ENCODE measurements at regions not wholly inside any gene's neighbourhood (a gene's known extent, or its start where the extent isn't known, plus 50 kb on each side); places are given as distances from the start of the nearest gene placed in this dataset.

DNA sequence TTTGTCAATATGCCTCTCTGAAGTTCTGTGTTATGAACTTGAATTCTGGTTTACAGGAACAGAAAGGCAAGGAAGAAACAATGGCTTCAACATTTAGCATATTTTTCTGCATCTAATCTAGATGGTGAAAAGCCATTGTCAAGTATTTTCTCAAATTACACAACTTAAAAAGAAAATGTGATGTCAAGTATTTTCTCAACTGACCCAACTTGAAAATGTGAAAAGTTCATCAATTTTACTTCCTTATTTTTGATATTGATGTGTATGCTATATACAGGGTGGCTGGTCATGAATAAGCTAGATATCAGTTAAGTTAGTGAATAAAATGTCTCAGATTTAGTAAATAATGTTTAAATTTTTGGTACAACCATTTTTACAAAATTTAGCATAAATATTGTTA is 196.7 kb downstream of the ALX1 start:
- Histone ChIP-seq H3K9me3 (ENCODE audit: control insufficient read depth, insufficient read depth, low read length) (peaks cover 4% of the 10 kb centered on the region), H3K27ac (ENCODE audit: low read length) (no peak overlapping the region), H3K4me1 (ENCODE audit: control insufficient read depth, insufficient read depth, low read length) (no peaks in the 10 kb centered on the region), H3K36me3 (ENCODE audit: control insufficient read depth, insufficient read depth, low read length) (no peaks in the 10 kb centered on the region), H3K27me3 (ENCODE audit: control insufficient read depth, insufficient read depth, low read length) (no peaks in the 10 kb centered on the region), H3K4me3 (ENCODE audit: low read length) (no peak overlapping the region)
- H3K4me3 Mint-ChIP-seq = no peak overlapping the region
- no peak overlapping the region for H3K27ac Mint-ChIP-seq
- ATAC-seq = no peak
- no peaks in the 10 kb centered on the region for H3K36me3 Mint-ChIP-seq
- TF ChIP-seq, protein P1, sequence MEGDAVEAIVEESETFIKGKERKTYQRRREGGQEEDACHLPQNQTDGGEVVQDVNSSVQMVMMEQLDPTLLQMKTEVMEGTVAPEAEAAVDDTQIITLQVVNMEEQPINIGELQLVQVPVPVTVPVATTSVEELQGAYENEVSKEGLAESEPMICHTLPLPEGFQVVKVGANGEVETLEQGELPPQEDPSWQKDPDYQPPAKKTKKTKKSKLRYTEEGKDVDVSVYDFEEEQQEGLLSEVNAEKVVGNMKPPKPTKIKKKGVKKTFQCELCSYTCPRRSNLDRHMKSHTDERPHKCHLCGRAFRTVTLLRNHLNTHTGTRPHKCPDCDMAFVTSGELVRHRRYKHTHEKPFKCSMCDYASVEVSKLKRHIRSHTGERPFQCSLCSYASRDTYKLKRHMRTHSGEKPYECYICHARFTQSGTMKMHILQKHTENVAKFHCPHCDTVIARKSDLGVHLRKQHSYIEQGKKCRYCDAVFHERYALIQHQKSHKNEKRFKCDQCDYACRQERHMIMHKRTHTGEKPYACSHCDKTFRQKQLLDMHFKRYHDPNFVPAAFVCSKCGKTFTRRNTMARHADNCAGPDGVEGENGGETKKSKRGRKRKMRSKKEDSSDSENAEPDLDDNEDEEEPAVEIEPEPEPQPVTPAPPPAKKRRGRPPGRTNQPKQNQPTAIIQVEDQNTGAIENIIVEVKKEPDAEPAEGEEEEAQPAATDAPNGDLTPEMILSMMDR (IDR thresholded peaks at IDR 0.05) = no peak
- no peak for DNase-seq
- intact Hi-C loops (cut with micrococcal nuclease) = no loop called here
- no peaks in the 10 kb centered on the region for H3K4me1 Mint-ChIP-seq
- no peaks in the 10 kb centered on the region for H3K27me3 Mint-ChIP-seq (ENCODE audit: low read depth in 2 of 2)
- H3K9me3 Mint-ChIP-seq = no peaks in the 10 kb centered on the region

- H3K9me3 ChIP-seq (ENCODE audit: control insufficient read depth, insufficient read depth, low read length) = no peaks in the 10 kb centered on the region
- Mint-ChIP-seq H3K36me3 (no peaks in the 10 kb centered on the region), H3K9me3 (no peaks in the 10 kb centered on the region), H3K4me1 (no peaks in the 10 kb centered on the region), H3K4me3 (no peak overlapping the region), H3K27ac (no peak overlapping the region), H3K27me3 (ENCODE audit: low read depth in 2 of 2) (no peaks in the 10 kb centered on the region)
- H3K27ac ChIP-seq (ENCODE audit: low read length) = no peak overlapping the region
- TF ChIP-seq, protein P1 (IDR thresholded peaks at IDR 0.05) = no peak
- no peaks in the 10 kb centered on the region for H3K36me3 ChIP-seq (ENCODE audit: control insufficient read depth, insufficient read depth, low read length)
- no peaks in the 10 kb centered on the region for H3K27me3 ChIP-seq (ENCODE audit: control insufficient read depth, insufficient read depth, low read length)
- no peaks in the 10 kb centered on the region for H3K4me1 ChIP-seq (ENCODE audit: control insufficient read depth, insufficient read depth, low read length)
- WGBS (ENCODE audit: insufficient coverage) = 71% methylated on average over 1 of the region's 1 CpG
- no peak overlapping the region for H3K4me3 ChIP-seq (ENCODE audit: low read length)
- DNase-seq (no peak), ATAC-seq (no peak)
- intact Hi-C loops (cut with micrococcal nuclease) = no loop called here
Observed at GRCh38 chr12:85484387-85484786, 204.4 kb downstream of the ALX1 start.

- intact Hi-C loops (cut with micrococcal nuclease) = no loop called here
- Histone ChIP-seq H3K4me3 (ENCODE audit: low read length) (no peak overlapping the region), H3K27ac (ENCODE audit: low read length) (no peak overlapping the region), H3K27me3 (ENCODE audit: control insufficient read depth, insufficient read depth, low read length) (no peaks in the 10 kb centered on the region), H3K4me1 (ENCODE audit: control insufficient read depth, insufficient read depth, low read length) (no peaks in the 10 kb centered on the region), H3K36me3 (ENCODE audit: control insufficient read depth, insufficient read depth, low read length) (no peaks in the 10 kb centered on the region), H3K9me3 (ENCODE audit: control insufficient read depth, insufficient read depth, low read length) (no peaks in the 10 kb centered on the region)
- H3K36me3 Mint-ChIP-seq = peaks cover 5% of the 10 kb centered on the region
- DNase-seq (no peak), ATAC-seq (no peak)
- no peak overlapping the region for H3K4me3 Mint-ChIP-seq
- peaks cover 0 to 4% of the 10 kb centered on the region in 2 donors for H3K9me3 Mint-ChIP-seq
- WGBS (ENCODE audit: insufficient coverage) = 40% methylated on average over 1 of the region's 1 CpG
- H3K27me3 Mint-ChIP-seq (ENCODE audit: low read depth in 2 of 2) = peaks cover 0 to 4% of the 10 kb centered on the region in 2 donors
- H3K27ac Mint-ChIP-seq = no peak overlapping the region
- TF ChIP-seq, protein P1 (IDR thresholded peaks at IDR 0.05) = no peak
- no peaks in the 10 kb centered on the region for H3K4me1 Mint-ChIP-seq
Observed at GRCh38 chr12:85489194-85489593, 209.2 kb downstream of the ALX1 start.

DNA sequence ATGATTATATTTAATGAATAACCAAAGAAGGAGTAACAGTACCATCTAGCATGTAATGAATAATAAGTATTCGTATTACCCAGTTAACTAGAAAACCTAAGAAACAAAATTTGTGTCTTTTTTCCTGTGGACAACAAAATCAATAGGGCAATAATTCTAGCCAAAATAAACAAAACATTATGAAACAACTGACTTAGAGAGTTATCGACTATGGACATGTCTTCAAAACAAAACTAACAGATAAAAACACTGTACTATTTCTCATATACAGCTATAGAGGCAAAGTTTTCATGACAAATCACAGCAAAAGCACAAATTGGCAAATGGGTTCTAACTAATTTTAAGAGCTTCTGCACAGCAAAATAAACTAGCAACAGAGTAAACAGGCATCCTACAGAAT is 224.1 kb downstream of the ALX1 start:
- H3K27ac ChIP-seq (ENCODE audit: low read length) = no peak overlapping the region
- no peak overlapping the region for H3K4me3 Mint-ChIP-seq
- no peaks in the 10 kb centered on the region for H3K36me3 ChIP-seq (ENCODE audit: control insufficient read depth, insufficient read depth, low read length)
- TF ChIP-seq, protein P1 (IDR thresholded peaks at IDR 0.05) = no peak
- H3K27me3 Mint-ChIP-seq (ENCODE audit: low read depth in 2 of 2) = no peaks in the 10 kb centered on the region
- no peaks in the 10 kb centered on the region for H3K9me3 ChIP-seq (ENCODE audit: control insufficient read depth, insufficient read depth, low read length)
- H3K4me3 ChIP-seq (ENCODE audit: low read length) = no peak overlapping the region
- DNase-seq = no peak
- peaks cover 14 to 16% of the 10 kb centered on the region in 2 donors for H3K4me1 Mint-ChIP-seq
- no peak overlapping the region for H3K27ac Mint-ChIP-seq
- ATAC-seq = no peak
- WGBS (ENCODE audit: insufficient coverage) = 100% methylated on average over 1 of the region's 2 CpGs
- no peaks in the 10 kb centered on the region for H3K27me3 ChIP-seq (ENCODE audit: control insufficient read depth, insufficient read depth, low read length)
- H3K9me3 Mint-ChIP-seq = no peaks in the 10 kb centered on the region
- H3K36me3 Mint-ChIP-seq = no peaks in the 10 kb centered on the region
- intact Hi-C loops (cut with micrococcal nuclease) = no loop called here
- peaks cover 4% of the 10 kb centered on the region for H3K4me1 ChIP-seq (ENCODE audit: control insufficient read depth, insufficient read depth, low read length)
